GM18868 (cell line): ENCODE measurements at regions not wholly inside any gene's neighbourhood (a gene's known extent, or its start where the extent isn't known, plus 50 kb on each side); places are given as distances from the start of the nearest gene placed in this dataset.

Source experiments
- ATAC-seq: cut with Tn5 transposase; IDR thresholded peaks from one replicate; pipeline ENCODE4 v1.9.1; 2021; ENCODE audit warnings: mild to moderate bottlenecking, moderate library complexity; ENCODE audit not compliant: unreplicated experiment

DNA sequence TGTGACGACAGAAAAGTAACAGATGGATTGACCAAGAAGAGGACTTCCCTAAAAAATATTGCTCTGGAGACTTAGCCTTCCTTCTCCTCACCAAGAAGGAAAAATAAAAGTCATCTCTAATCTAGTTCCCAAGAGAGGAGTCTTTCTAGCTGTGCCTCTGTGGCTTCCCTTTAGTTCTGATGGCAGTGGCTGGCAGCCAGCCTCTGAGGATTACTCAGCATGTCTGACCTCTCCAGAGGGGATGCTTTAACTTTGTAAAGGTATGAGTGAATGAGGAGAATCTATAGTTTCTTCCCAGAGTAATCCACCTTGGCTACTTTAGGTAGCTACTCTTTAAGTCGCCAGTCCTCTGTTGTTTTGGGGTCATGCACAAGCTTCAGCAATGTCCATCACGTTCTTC is 163.9 kb upstream of the KIT start:
- no peak for ATAC-seq

DNA sequence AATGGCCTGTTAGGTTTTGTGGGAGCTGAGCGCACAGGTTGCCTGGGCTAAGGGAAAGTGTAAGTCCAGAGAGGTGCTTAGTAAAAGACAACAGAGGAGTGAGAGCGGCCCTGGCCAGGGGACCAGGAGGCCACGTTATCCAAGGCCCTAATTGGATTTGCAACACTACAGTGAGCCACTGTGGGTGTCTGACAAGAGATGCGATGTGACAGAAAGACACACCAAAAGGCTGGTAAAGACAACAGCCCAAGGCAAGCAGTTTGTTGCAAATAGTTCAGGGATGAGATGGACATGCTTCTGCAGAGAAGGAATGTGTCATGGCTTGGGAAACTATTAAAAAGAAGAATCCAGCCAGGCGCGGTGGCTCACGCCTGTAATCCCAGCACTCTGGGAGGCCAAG is 162.7 kb upstream of the KIT start:
- no peak for ATAC-seq

DNA sequence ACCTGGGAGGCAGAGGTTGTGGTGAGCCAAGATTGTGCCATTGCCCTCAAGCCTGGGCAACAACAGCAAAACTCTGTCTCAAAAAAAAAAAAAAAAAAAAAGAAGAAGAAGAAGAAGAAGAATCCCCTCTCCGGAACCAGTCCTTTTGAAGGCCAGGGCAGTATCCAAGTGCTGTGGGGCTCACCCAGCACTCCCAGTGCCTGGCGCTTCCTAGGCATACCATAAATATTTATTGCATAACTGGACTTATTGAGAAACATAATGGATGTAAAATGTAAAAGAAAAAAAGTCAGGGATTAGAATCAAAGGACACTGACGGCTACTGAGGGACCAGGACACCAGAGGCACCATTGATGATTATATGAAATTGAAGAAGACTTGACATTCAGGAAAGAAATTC is 162.1 kb upstream of the KIT start:
- no peak for ATAC-seq

DNA sequence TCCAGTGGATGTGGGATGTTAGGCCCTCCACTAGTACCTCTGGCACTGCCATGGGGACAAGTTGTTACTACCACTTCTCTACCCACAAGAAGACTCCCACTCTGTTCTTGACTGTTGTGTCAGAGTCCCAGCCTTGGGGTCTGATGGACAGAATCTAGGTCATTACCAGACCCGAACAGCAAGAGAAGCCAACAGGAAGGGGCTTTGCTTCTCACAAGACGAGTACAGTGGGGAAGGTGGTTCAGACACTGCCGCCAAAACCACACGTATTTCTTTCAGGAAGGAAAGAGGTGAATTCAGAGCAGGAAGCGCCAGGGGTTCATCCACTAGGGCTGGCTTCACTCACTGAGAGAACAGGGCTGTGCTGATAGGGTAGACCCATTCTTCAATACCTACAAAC is 161.3 kb upstream of the KIT start:
- ATAC-seq: no peak

DNA sequence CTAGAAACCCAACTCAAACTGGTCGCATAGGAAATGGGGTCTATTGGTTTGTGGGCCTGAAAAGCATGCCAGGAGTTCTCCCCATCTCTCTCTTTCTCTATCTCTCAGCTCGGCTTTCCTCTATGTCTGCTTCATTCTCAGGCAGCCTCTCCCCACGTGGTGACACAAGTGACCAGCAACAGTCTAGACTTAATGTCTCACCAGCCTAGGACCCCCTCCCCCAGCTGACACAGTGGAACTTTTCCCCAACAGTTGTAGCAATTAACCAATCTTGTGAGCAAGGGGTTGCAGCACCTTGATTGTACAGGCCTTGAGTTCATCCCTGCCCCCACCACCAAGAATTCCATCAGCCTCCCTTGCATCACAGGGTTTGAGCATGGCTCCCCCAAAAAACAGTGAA is 159.8 kb upstream of the KIT start:
- no peak for ATAC-seq

DNA sequence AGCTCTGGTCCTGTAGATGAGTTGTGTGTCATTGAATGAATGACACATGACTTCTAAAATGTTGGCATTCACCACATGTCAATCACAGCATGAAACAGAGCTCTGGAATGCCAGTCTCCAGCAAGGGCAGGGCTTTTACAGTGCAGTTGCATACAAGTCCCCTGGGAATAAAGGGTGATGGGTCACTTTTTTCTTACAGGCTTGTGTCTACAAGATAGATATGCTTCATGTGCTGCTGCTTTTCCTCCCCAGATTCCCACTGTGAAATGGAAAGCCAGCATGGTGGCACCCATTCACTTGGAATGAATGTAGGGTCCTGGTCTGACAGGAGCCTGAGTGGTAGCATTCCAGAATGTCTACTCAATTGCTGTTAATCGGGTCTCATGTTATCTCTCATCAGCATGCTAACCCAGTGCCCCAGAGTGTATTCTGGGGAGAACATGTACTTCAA is 159.1 kb upstream of the KIT start:
- no peak for ATAC-seq

DNA sequence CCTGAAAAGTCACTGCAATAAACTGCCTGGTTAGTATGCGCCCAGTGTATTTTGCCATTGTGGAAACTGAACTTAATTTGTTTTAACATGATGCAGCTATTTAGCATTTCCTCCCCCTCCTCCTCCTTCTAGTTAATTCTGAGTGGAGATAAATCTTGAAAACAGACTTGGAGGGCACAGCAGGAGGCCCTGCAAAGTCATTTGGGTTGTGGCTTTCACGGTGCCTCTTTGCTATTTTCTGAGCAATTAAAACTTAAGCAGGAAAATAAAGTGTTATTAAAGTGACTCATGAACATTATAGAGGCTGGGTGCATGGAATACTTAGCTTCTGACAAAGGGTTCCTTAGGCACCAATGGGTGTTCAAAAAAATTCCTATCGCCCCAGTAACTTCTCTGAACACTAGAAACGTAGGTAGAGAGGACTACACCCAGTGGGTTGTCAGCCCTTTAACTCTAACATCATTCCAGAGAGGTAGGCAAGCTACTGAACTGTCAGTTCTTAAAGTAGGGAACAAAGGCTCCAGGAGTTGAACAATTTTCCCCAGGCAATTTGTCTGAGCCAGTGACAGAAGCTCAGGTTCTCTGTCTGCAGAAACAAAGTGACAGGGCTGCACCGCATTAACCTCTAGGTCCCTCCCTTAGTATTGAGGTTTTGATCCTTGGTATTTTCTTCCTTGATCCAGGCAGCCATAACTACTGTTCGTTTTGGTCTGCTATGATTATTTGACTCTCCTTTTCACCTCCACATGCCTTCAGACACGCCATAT is 158.3 kb upstream of the KIT start:
- ATAC-seq: no peak

DNA sequence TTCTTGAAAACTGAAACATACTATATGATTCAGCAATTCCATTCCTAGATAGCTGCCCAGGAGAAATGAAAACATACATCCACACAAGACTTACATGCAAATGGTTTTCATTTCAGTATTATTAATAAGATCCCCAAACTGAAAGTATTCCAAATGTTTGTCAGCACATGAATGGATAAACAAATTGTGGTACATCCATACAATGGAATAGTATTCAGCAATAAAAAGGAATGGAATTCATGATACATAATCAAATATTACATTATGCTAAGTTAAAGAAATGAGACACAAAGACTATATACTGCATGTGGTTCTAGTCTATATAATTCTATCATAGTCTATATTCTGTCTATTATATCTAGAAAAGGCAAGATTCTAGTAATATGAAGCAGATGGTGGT is 152.4 kb upstream of the KIT start:
- ATAC-seq: no peak

DNA sequence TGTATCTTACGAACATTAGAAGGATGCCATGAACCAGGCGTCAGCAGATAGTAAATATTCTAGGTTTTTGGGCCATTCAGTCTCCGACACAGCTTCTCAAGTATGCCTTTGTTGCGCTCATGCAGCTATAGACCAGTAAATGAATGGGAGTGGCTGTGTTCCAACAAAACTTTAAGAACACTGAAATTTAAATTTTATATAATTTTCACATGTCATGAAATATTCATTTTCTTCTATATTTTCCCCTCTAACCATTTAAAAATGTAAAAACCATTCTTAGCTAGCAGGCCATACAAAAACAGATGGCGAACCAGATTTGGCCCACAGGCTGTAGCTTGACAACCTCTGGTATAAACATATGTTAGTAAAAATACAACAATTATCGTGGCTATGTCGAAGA is 151.8 kb upstream of the KIT start:
- no peak for ATAC-seq

DNA sequence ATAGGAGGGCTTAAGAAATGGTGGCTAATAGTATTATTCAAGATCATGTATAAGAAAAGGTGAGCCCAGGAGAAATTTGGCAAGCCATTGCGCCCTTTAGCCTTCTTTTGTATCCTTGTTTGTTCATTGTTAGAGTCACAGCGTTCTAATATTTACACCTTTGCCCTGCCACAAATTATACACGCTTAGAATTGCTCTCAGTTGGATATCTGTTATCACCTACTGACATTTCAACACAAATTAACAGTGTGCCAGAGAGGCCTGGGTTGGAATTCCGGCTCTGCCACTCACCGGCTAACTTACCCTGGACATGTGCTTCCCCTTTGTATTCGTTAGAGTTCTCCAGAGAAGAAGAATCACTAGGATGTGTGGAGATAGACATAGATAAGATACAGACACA is 148.7 kb upstream of the KIT start:
- no peak for ATAC-seq

DNA sequence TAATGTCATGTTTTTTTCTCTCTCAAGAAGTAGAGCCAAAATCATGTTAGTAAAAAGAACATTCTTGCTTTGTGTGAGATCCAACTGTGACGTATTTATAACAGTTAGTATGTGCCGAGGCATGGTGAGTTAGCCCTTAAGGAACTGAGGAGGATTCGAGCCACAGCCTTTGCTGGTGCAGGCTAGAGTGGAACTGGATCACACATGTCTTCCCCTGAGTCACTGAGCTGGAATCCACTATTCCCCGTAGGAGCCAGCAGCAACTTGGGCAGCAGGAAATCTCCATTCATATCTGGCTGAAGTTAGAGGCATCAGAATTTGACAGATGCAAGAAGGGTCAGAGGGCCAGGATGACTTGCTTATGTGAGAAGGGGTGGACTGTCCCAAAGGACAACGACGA is 144.6 kb upstream of the KIT start:
- no peak for ATAC-seq

DNA sequence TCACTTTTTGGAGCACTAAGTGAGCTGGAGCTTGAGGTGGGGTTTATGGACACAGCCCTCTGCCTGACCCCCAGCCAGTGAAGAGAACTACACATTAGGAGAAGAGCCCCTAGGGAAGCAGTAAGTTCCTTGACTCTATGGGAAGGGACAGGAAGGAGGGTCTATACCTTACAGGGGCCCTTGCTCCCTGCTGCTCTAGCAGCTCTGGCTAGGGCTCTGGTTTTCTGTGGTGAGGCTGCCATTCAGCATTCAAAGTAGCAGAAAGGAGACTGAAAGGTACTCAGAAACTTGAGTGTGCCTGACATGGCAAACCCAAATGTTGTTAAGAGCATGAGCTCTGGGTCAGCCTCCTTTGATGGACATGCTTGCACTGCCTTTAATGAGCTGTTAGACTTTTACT is 144.0 kb upstream of the KIT start:
- ATAC-seq: no peak

DNA sequence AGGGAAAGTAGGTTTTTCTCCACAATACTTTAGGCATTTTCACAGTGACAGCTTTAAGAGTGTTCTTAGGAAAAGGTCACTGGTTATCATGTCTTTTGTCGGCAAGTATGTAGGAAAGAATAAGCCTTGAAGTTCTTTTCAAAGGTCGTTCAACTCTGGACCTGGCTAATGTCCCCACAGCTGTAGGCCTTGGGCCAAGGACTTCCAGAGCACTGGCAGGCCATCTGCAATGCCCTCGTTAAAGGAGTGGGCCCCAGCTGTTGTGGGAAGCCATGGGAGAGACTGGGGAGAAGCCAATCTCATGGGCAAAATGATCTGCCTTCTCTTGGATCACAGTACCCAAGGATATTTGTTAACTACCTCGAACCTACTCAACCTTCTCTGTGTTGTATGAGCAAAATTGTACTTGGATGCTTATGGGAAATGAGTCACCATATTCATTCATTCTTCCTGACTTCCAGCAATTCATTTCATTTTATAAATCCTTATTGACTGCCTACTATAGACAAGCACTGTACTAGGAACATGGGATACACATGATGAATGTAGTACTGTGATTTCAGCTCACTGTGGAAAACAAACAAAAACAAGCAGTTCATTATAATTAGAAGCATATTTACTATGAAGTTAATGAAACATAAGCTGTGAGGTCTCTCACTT is 141.1 kb upstream of the KIT start:
- ATAC-seq: no peak

DNA sequence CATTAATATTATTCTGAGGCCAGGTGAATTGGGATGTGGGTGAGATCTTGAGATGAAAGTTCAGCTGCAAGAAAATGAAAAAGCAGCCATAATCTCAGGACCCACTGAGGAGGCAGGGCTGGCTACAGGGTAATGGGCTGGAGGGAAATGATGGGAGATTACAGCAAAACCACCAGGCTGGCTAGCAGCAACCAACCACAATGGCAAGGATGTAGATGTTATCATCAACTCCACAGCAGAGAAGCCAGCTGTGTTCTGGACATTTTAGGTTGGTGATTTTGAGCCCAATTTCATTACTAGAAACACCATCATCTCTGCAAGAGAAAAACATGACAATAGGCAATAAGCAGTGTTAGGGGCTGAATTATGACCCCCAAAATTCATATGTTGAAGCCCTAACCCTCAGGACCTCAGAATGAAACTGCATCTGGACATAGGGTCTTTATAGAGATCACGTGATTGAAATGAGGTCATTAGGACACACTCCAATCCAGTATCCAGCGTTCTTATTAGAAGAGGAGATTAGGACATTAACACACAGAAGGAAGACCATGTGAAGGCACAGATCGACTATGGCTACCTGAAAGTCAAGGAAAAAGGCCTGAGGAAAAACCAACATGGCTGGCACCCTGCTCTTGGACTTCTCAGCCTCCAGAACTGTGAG is 139.8 kb upstream of the KIT start:
- ATAC-seq: no peak

DNA sequence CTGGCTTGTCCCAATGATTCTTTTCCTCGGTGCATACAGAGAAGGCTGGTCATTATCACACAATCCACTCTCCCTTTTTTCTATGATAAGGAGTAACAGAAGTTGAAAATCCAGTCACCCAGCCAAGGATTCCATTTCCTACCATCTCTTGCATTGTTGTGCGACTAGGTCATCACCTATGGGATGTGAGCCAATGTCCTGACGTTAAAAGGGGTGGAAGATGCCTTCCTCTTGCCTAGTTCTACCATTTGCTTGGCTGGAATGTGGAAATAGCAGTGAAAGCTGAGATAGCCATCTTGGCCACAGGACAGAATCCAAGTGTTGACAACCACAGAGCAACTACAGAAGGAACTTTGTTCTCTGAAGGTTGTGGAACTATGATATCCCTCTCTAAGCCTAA is 132.2 kb upstream of the KIT start:
- no peak for ATAC-seq

DNA sequence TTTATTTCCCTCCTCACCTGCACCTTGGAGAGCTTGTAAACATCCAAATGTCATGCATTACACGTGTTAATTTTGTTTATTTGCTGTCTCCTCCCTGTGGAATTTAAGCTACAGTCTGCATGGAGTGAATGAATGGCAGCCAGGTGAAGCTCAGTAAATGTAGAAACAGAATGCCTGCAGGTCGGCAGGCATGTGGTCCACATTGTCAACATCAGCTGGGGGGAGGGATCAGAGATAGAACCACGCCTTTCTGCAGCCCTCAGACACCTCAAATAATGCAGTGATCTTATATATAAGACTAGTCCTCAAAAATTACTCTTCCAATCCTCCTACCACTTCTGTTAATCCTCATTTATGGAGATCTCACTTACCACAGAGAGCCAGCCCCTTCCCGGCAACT is 131.2 kb upstream of the KIT start:
- no peak for ATAC-seq

DNA sequence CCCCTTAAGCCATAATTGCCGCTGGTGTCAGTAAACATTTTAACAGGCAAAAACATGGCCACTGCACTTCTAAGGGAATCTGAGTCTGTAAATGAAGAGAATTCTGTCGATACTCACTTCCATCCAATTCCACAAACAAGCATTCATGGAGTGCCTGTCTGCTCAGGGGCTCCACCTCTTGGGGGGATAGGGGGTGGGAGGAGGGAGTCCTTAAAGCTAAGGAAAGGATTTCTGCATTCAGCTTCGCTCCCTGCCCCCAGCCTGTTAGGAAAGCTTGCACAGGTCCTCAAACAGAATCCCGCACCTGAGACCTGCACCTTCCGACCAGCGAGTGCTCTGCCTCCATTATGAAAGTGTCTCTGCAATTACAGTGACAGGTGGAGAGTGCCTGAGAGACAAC is 130.2 kb upstream of the KIT start:
- ATAC-seq: no peak

DNA sequence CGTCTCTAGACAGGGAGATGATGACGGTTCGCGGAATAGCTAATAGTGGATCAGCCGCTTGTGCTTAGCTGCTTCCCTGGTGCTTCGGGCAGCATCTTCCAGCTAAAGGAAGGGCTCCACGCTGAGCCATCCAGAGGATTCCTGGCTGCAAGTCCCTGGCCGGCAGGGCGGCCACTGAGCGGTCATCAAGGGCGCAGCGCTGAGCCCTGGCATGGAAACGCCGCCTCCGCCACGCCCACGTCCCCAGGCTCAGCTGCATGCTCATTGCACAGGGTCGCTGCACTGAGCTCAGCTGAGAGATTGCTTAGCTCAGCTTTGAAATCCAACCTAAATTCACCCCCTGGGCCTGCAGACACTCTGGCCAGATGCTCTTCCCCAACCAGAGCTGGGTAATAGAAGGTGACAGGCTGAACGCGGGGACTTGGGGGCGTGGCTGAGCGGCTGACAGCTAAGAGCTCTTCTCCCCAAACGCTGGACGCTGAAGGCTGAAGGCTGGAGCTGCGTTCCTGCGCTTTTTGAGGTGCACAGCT is 118.2 kb upstream of the KIT start:
- no peak for ATAC-seq

DNA sequence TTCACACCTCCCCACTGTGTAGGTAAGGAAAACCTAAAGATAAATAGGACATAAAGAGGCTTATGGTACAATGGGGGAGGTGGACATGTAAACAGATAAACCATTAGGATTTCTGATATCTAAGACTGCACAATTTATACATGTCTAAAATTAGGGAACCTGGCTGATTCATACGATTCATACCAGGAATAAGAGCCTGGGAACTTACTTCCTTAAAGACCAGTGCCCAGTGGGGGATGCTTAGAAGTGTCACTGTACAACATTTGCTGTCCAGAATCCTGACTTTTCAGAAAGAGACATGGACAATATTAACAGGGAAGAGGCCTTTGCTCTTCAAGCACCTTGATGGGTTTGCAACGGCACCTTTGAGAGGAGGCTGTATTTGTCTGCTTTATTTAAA is 116.8 kb upstream of the KIT start:
- ATAC-seq: no peak

DNA sequence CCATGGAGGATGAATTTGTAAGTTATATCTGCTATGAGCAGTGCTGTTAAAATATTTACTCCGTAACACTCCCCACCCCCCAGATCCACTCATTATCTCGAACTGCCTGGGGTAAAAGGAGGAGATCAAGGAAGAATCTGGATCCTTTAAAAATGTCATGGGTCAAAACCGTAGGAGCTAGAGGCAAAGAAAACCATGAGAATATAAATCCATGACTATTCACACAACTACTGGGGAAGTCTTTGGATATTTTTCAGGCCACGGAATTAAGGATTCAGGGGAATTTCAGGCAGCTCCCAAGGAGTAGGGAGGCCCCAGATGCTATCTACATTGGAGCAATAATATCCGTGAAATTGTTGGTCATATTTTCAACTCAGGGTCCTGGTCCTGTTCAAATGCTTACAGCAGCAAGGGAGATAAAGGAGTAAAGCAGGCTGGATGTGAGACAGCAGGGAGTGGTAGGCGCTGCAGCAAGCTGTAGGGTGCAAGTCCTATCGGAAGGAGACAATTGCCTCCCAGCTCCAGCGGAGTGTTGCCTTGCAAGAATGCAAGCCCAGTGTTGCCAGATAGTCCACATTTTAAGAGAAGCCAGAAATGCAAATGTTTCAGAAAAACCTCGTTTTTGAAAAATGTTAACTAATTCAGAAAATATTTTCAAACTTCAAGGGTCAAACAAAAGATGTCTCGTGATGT is 116.2 kb upstream of the KIT start:
- no peak for ATAC-seq

DNA sequence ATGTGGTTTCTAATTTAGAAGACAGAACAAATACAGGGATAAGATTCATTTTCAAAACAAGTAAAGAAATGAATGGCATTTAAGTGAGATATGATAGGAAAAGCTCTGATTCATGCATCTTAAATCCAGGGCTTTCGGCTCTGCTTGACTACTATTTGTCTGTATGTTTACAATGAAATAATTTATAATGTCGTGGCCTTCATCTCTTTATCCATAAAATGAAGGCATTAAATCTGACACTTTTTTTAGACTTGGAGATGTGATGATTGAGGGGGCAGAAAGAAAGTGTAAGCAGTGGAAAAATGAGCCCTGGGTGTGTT is 115.7 kb upstream of the KIT start:
- ATAC-seq: no peak
